GM18868 (cell line): ENCODE measurements at regions not wholly inside any gene's neighbourhood (a gene's known extent, or its start where the extent isn't known, plus 50 kb on each side); places are given as distances from the start of the nearest gene placed in this dataset.

Experiments used
- ATAC-seq: cut with Tn5 transposase; IDR thresholded peaks from one replicate; pipeline ENCODE4 v1.9.1; 2021; ENCODE audit warnings: mild to moderate bottlenecking, moderate library complexity; ENCODE audit not compliant: unreplicated experiment

GRCh38 chr5:165805756-165806155 is 2300.3 kb downstream of the MAT2B start:
- ATAC-seq = no peak

GRCh38 chr5:165808335-165808734 is 2302.9 kb downstream of the MAT2B start:
- no peak for ATAC-seq

- ATAC-seq = no peak
Measured at GRCh38 chr5:165809914-165810313, 2304.5 kb downstream of the MAT2B start.

GRCh38 chr5:165829504-165829903 is 2324.1 kb downstream of the MAT2B start:
- no peak for ATAC-seq

GRCh38 chr5:165834891-165835290 is 2329.5 kb downstream of the MAT2B start:
- no peak for ATAC-seq

GRCh38 chr5:165836046-165836445 is 2330.6 kb downstream of the MAT2B start:
- ATAC-seq = no peak

- no peak for ATAC-seq
Measured at GRCh38 chr5:165837286-165837685, 2331.9 kb downstream of the MAT2B start.

GRCh38 chr5:165844571-165844970 is 2339.2 kb downstream of the MAT2B start:
- no peak for ATAC-seq

- no peak for ATAC-seq
Measured at GRCh38 chr5:165858118-165858517, 2352.7 kb downstream of the MAT2B start.

- no peak for ATAC-seq
Measured at GRCh38 chr5:165859251-165859650, 2353.8 kb downstream of the MAT2B start.

GRCh38 chr5:165863239-165863638 is 2357.8 kb downstream of the MAT2B start:
- no peak for ATAC-seq

- ATAC-seq = no peak
Measured at GRCh38 chr5:165871291-165871690, 2365.9 kb downstream of the MAT2B start.

GRCh38 chr5:165874851-165875250 is 2369.4 kb downstream of the MAT2B start:
- no peak for ATAC-seq

- ATAC-seq = no peak
Measured at GRCh38 chr5:165876538-165876937, 2371.1 kb downstream of the MAT2B start.

- no peak for ATAC-seq
Measured at GRCh38 chr5:165877475-165877874, 2372.1 kb downstream of the MAT2B start.

- ATAC-seq = no peak
Measured at GRCh38 chr5:165881259-165881658, 2375.8 kb downstream of the MAT2B start.

- ATAC-seq = no peak
Measured at GRCh38 chr5:165882099-165882498, 2376.7 kb downstream of the MAT2B start.

- no peak for ATAC-seq
Measured at GRCh38 chr5:165885623-165886350, 2380.4 kb downstream of the MAT2B start.

- no peak for ATAC-seq
Measured at GRCh38 chr5:165887147-165887546, 2381.7 kb downstream of the MAT2B start.

- no peak for ATAC-seq
Measured at GRCh38 chr5:165892383-165892782, 2387.0 kb downstream of the MAT2B start.

GRCh38 chr5:165894916-165895315 is 2389.5 kb downstream of the MAT2B start:
- no peak for ATAC-seq

- ATAC-seq = no peak
Measured at GRCh38 chr5:165903835-165904234, 2387.6 kb upstream of the WWC1 start.

GRCh38 chr5:165906871-165907270 is 2384.6 kb upstream of the WWC1 start:
- ATAC-seq = no peak
